Fibroblast of lung (primary cell): ENCODE measurements at regions not wholly inside any gene's neighbourhood (a gene's known extent, or its start where the extent isn't known, plus 50 kb on each side); places are given as distances from the start of the nearest gene placed in this dataset.

Source experiments
- DNase-seq, 2 donors: peaks; one replicate each; pipeline versions ENCODE4 v3.0.0 to v3.0.0-alpha.2; 2010; ENCODE audit warnings: low read depth in 2 of 2
- H2AFZ ChIP-seq: 2 replicates; pipeline ENCODE4 v1.5.1; 2012; ENCODE audit warnings: low read length, control low read depth, inconsistent platforms
- H3K27ac ChIP-seq: 2 replicates; pipeline ENCODE4 v1.5.1; 2011; ENCODE audit warnings: low read length, control low read depth; ENCODE audit not compliant: insufficient read depth
- H3K27me3 ChIP-seq: 2 replicates; pipeline ENCODE4 v1.5.1; 2011; ENCODE audit warnings: mild to moderate bottlenecking, low read length; ENCODE audit not compliant: control insufficient read depth, insufficient read depth
- H3K36me3 ChIP-seq: 2 replicates; pipeline ENCODE4 v1.5.1; 2011; ENCODE audit warnings: low read length; ENCODE audit not compliant: control insufficient read depth, insufficient read depth
- H3K4me1 ChIP-seq: 2 replicates; pipeline ENCODE4 v1.5.1; 2011; ENCODE audit warnings: low read length; ENCODE audit not compliant: control insufficient read depth, insufficient read depth; ENCODE audit errors: extremely low read depth
- H3K4me2 ChIP-seq: 2 replicates; pipeline ENCODE4 v1.5.1; 2011; ENCODE audit warnings: low read length, control low read depth; ENCODE audit not compliant: insufficient read depth; ENCODE audit errors: extremely low read depth
- H3K4me3 ChIP-seq, 4 experiments: fragments of 200-600 bp in 1 of 4; sonication (generic) in 1 of 4; replicated peaks in 1 of 4; 2 replicates each; pipeline ENCODE4 v1.5.1; 2011 to 2016; ENCODE audit warnings: low read length in 4 of 4, low read depth in 3 of 4, mild to moderate bottlenecking in 3 of 4, control low read depth in 2 of 4, inconsistent platforms in 1 of 4, mixed read lengths in 1 of 4; ENCODE audit not compliant: insufficient read depth in 1 of 4; ENCODE audit errors: control extremely low read depth in 1 of 4
- H3K79me2 ChIP-seq: 2 replicates; pipeline ENCODE4 v1.5.1; 2012; ENCODE audit warnings: mild to moderate bottlenecking, low read length, inconsistent platforms; ENCODE audit not compliant: control insufficient read depth, insufficient read depth
- H3K9ac ChIP-seq: 2 replicates; pipeline ENCODE4 v1.5.1; 2011; ENCODE audit warnings: mild to moderate bottlenecking, low read length, control low read depth; ENCODE audit not compliant: insufficient read depth
- H3K9me3 ChIP-seq: 2 replicates; pipeline ENCODE4 v1.5.1; 2012; ENCODE audit warnings: low read depth, low read length; ENCODE audit not compliant: control insufficient read depth, insufficient read depth
- H4K20me1 ChIP-seq: 2 replicates; pipeline ENCODE4 v1.5.1; 2011; ENCODE audit warnings: low read length; ENCODE audit not compliant: control insufficient read depth, insufficient read depth; ENCODE audit errors: extremely low read depth
- CTCF ChIP-seq, 2 donors: IDR thresholded peaks in 1 of 2; conservative IDR thresholded peaks in 1 of 2; 1 replicate in 1 of 2; 2 replicates in 1 of 2; pipeline ENCODE4 v1.5.1; 2011 to 2012; ENCODE audit warnings: low read length in 2 of 2, control low read depth in 1 of 2, inconsistent platforms in 1 of 2, low read depth in 1 of 2, mild to moderate bottlenecking in 1 of 2
- EZH2 ChIP-seq: IDR thresholded peaks from 2 replicates; pipeline ENCODE4 v1.5.1; 2012; ENCODE audit warnings: low read length, control low read depth, mild to moderate bottlenecking; ENCODE audit errors: missing control alignments

GRCh38 chr19:56933014-56933705 lies 92.6 kb upstream of the PEG3 start:
- TF ChIP-seq EZH2 (no peak), CTCF (conservative IDR thresholded peaks at IDR 0.05 in 1 of 2, IDR thresholded peaks at IDR 0.05 in 1 of 2; ENCODE audit: low read depth in 1 of 2, low read length in 2 of 2) (no peak)
- Histone ChIP-seq H3K9ac (no peak overlapping the region), H3K79me2 (no peaks in the 10 kb centered on the region), H2AFZ (no peak overlapping the region), H4K20me1 (no peaks in the 10 kb centered on the region), H3K27me3 (no peaks in the 10 kb centered on the region), H3K4me1 (no peaks in the 10 kb centered on the region), H3K36me3 (no peaks in the 10 kb centered on the region), H3K27ac (no peak overlapping the region), H3K4me3 (no peak overlapping the region), H3K4me2 (no peak overlapping the region), H3K9me3 (no peaks in the 10 kb centered on the region)
- DNase-seq, result no peak

GRCh38 chr19:56934438-56935090 lies 94.0 kb upstream of the PEG3 start:
- Histone ChIP-seq H2AFZ (no peak overlapping the region), H4K20me1 (no peaks in the 10 kb centered on the region), H3K4me2 (no peak overlapping the region), H3K36me3 (no peaks in the 10 kb centered on the region), H3K79me2 (no peaks in the 10 kb centered on the region), H3K9ac (no peak overlapping the region), H3K4me3 (no peak overlapping the region), H3K27me3 (no peaks in the 10 kb centered on the region), H3K9me3 (no peaks in the 10 kb centered on the region), H3K27ac (no peak overlapping the region), H3K4me1 (no peaks in the 10 kb centered on the region)
- no peak for TF ChIP-seq CTCF (conservative IDR thresholded peaks at IDR 0.05 in 1 of 2, IDR thresholded peaks at IDR 0.05 in 1 of 2; ENCODE audit: low read depth in 1 of 2, low read length in 2 of 2)
- TF ChIP-seq EZH2, result no peak
- DNase-seq, result no peak

GRCh38 chr19:56939951-56940350 lies 99.4 kb upstream of the PEG3 start:
- no peak for TF ChIP-seq CTCF (conservative IDR thresholded peaks at IDR 0.05 in 1 of 2, IDR thresholded peaks at IDR 0.05 in 1 of 2; ENCODE audit: low read depth in 1 of 2, low read length in 2 of 2)
- no peak for TF ChIP-seq EZH2
- Histone ChIP-seq H3K4me3 (no peak overlapping the region), H3K4me1 (no peaks in the 10 kb centered on the region), H3K27me3 (no peaks in the 10 kb centered on the region), H3K9me3 (no peaks in the 10 kb centered on the region), H3K27ac (no peak overlapping the region), H3K79me2 (no peaks in the 10 kb centered on the region), H3K9ac (no peak overlapping the region), H2AFZ (no peak overlapping the region), H4K20me1 (no peaks in the 10 kb centered on the region), H3K4me2 (no peak overlapping the region), H3K36me3 (no peaks in the 10 kb centered on the region)
- no peak for DNase-seq
